Activated effector memory CD4-positive, alpha-beta T cell treated with Interleukin-2 at 50 U/mL for 16 hours (primary cell): ENCODE measurements at regions not wholly inside any gene's neighbourhood (a gene's known extent, or its start where the extent isn't known, plus 50 kb on each side); places are given as distances from the start of the nearest gene placed in this dataset.

Experiments
- DNase-seq: peaks from one replicate; pipeline ENCODE4 v3.0.0-alpha.2; 2020

DNA sequence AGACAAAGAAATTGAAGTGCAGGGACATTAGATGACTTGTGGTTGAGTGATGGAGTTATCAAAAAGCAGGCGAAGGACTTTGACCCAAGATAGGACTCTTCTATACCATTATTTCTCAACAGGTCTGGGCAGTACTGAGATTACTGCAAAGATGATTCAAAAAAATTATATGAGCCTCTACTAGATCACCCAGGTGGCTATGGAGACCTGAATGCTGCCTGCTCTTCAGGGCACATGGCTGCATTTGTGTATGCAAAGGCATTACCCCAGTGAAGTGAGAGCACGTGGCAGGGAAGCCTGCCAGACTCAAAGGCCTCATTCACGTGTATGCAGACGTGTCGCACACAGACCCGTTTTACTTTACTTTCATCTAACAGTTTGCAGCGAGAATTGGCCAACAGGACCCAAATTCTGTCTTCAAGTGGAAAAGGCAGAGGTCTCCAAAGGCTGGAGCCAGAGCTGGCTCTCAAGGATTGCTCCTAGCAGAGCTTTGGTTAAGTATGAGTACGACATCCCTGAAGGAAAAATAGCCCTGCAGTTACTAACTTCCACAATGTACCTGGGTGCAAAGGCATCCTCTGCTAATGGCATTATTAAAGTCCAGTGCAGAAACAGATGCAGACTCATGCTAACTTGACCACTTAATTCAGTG lies 113.8 kb upstream of the ARMC2 start:
- DNase-seq: no peak

GRCh38 chr6:108735310-108736001 lies 112.8 kb upstream of the ARMC2 start:
- DNase-seq: no peak

- DNase-seq: no peak
Measured at GRCh38 chr6:108736002-108736361, 112.2 kb upstream of the ARMC2 start.

- no peak for DNase-seq
Measured at GRCh38 chr6:108736832-108737231, 111.4 kb upstream of the ARMC2 start.

DNA sequence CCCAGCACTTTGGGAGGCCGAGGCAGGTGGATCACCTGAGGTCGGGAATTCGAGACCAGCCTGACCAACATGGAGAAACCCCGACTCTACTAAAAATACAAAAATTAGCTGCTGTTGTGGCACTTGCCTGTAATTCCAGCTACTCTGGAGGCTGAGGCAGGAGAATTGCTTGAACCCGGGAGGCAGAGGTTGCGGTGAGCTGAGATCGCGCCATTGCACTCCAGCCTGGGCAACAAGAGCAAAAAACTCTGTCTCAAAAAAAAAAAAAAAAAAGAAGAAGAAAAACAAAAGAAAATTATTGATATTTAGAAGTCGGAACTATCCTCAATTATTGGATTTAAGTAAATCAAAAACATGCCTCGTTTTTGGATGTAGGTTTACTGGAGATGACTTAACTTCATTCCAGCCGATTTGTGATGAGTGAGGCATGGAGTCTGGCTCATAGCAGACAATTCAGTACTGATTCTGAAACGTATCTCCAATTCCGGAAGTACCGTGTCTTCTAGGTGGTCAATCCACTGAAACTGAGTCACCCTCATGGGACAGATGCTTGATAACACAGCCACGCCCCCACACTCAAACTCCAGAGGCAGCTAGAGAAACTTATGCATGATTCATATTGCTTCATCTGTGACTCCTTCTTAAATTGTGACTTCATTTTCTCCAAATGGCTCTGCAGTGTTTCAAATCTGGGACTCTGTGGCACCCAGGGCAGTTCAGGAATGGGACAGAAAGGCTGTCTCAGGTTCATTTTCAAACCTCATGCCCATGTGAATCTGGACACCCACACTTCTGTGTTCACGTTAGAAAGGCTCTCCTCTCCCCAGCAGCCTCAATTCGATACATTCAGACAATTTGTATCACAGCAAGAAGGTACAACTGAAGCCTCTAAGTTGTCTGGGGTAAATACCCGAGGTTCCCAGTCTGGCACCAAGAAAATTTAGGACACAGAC lies 110.4 kb upstream of the ARMC2 start:
- DNase-seq: no peak

- no peak for DNase-seq
Measured at GRCh38 chr6:108738684-108739416, 109.4 kb upstream of the ARMC2 start.

GRCh38 chr6:108739496-108740330 lies 108.5 kb upstream of the ARMC2 start:
- no peak for DNase-seq

DNA sequence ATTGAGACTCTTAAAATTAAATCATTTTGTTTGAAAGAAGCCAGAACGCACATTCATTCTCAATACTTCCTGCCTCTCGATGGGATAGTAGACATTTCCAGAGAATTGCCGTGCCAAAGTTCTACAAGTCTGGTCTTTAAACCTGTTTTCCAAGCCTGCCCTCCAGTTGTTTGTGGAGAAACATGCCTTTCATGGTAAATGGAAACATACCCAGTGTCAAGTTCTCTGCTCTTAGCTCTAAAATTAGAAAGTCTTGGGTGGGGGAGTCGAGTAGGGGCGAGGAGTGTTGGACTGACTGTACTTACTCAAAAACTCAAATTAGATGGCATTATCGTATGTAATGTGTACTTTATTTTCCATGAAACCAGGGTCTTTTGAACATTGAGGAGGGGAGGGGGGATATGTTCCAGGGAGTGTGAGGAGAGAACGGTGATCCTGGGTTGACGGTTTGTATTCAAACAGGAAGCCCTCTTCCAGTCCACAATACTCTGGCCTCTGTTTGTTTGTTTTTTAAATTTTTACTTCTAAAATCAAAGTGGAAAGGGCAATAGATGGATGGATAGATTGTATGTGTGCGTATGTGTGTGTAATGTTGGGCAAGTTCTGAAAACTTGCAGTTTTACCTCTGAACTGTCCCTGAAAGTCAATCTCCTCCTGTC lies 106.8 kb upstream of the ARMC2 start:
- DNase-seq: no peak

- no peak for DNase-seq
Measured at GRCh38 chr6:108742041-108742440, 106.2 kb upstream of the ARMC2 start.

GRCh38 chr6:108744244-108744972 lies 103.8 kb upstream of the ARMC2 start:
- DNase-seq: no peak

- DNase-seq: no peak
Measured at GRCh38 chr6:108744996-108745395, 103.2 kb upstream of the ARMC2 start.

DNA sequence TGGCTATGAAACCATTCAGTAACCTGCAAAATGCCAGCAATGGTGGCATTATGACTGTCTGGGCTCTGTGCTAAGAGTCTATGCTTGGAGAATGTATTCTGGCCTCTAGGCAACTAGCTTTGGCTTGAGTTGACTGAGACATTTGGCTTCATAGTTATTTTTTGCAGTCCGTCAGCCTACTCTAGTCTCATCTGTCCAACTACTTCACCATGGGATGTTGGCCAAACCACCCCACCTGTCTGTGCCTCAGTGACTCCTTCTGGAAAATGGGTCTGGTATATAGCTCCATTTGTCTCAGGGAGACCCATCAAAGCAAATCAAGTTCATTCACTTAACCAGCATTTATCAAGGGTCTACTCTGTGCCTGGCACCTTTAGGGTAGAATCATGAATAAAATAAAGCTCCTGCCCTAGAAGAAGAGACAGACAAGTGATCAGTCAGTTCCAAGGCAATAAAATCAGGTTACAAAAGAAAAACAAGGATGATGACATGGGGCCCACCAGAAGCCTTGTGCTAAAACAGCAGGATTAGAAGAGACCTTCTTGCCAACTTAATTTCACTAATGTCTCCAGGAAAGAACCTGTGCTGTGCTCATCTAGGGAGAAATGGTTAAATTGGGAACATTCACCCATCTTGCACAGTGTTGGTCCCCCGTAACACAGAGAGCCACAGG lies 102.4 kb upstream of the ARMC2 start:
- DNase-seq: no peak

GRCh38 chr6:108746366-108746765 lies 101.9 kb upstream of the ARMC2 start:
- DNase-seq: no peak

DNA sequence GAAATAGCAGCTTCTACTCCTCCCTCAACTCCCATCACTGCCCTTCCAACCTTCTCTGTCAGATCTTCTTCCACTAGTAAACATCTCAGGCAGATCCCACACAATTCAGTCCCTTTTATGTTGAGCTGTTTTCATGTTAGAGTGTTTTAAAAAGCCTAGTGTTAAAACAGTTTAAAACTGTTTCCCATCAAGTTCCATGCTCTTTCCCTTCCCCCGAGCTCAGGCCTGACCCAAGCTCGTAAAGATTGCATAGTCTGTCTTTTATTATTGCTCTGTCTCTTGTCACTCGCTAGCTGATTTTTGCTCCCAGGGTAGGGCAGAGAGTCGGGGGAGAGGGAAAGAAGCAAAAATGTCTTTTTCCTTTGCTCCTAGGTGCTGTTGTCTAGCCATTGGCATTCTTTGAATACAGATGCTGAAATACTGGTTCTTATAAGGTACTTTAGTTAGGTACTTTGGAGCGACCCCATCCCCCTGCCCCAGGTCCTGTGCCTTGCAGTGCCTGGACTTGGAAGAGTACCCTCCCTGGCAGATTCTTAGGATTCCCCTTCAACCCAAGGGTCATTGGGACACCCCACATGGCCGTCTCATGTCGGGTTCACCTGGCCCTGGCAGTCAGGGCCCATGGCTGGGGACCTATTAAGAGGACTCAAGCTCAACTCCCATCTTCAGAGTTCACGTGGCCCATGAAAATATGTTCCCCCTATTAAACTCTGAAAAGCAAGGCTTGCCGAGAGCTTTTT lies 101.2 kb upstream of the ARMC2 start:
- DNase-seq: no peak

DNA sequence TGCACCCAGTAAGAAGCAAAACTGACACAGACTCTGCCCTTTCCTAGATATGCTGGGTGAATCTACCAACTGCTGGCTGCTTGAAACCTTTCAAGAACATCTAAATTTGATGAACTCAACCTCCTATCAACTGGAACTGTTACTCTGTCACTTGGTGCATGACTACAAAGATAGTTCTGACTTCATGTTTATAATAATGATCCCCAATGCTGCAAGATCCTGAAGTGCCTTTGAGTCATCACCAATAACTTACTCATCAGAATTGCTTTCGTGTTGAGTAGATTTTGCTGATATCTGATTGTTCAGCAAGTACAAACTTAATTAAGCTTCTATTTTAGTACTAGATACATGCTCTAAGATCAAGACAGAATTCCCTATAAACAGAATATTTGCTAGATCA lies 100.2 kb upstream of the ARMC2 start:
- DNase-seq: no peak

DNA sequence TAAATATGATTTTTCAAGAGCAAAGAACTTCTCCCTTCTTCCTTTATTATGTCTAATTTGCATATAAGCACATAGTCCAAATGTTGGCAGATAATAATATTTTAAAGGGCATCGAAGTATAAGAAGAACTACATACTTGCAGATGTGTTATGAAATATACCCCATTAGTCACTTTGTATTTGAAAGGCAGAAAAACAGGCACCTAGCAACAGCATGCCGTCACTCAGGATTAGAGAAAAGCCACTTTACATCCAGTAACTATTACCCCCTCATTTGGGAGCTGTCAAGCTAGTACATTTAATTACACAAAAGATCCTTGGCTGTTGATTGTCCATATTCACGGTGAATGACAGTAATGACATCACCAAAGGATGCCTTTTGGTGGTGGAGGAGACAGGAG lies 99.3 kb upstream of the ARMC2 start:
- DNase-seq: no peak

GRCh38 chr6:108750801-108751200 lies 97.4 kb upstream of the ARMC2 start:
- no peak for DNase-seq

- no peak for DNase-seq
Measured at GRCh38 chr6:108751282-108751681, 96.9 kb upstream of the ARMC2 start.
